Inflammatory macrophage (primary cell): ENCODE measurements at regions not wholly inside any gene's neighbourhood (a gene's known extent, or its start where the extent isn't known, plus 50 kb on each side); places are given as distances from the start of the nearest gene placed in this dataset.
A peak's percentile ranks its signal among the peaks of the same experiment; 100 is the strongest.
"Not testable (repeated sequence)": the region's sequence is repeated elsewhere in the genome, so short reads cannot be mapped to it uniquely, and the experiment has no call there.

Source experiments
- DNase-seq, 2 donors: peaks; one replicate each; pipeline ENCODE4 v3.0.0-alpha.2; 2020 to 2022

- no peak for DNase-seq
Measured at GRCh38 chr3:153753035-153753434, 368.2 kb upstream of the ARHGEF26 start.

DNA sequence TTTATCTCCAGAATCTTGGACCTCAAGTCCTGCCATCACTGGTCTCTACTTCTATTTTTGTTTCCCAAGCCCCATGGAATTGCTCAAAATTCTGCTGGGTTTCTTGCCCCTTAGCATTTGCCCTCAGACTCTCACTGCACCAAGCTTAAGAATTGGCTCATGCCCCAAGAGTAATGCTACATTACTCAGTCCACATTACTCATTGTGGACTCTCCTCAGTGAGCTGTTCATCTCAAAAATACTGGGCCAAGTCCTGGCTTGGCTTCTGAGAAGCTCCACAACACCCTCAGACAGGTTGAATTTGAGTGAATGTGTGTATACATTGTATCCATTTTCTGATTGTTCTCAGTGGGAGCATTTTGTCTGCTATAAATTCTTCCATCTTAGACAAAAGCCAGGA lies 364.4 kb upstream of the ARHGEF26 start:
- no peak for DNase-seq

DNA sequence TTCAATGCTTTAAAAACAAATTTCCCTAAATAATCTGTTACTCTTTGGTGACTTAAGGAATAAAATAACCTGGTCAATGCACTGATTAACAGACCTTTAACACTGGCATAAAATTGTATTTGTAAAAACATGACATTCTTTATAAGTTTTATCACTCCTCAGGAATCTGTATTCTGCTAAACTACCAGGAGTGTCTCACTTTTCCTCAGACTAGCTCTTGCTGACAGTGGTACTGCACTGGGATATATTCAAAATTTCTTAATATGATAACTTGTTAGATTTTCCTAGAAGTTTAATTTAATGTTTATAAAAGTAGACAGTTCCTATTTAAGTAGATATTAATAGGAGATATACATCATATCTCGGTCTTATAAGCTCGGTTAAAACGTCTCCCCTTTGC lies 363.4 kb upstream of the ARHGEF26 start:
- no peak for DNase-seq

GRCh38 chr3:153760948-153761347 lies 360.2 kb upstream of the ARHGEF26 start:
- peak in 1 of 2 donors; percentile 27 for DNase-seq

GRCh38 chr3:153762411-153763235 lies 358.6 kb upstream of the ARHGEF26 start:
- DNase-seq = no peak

GRCh38 chr3:153767601-153768560 lies 353.3 kb upstream of the ARHGEF26 start:
- no peak for DNase-seq

DNA sequence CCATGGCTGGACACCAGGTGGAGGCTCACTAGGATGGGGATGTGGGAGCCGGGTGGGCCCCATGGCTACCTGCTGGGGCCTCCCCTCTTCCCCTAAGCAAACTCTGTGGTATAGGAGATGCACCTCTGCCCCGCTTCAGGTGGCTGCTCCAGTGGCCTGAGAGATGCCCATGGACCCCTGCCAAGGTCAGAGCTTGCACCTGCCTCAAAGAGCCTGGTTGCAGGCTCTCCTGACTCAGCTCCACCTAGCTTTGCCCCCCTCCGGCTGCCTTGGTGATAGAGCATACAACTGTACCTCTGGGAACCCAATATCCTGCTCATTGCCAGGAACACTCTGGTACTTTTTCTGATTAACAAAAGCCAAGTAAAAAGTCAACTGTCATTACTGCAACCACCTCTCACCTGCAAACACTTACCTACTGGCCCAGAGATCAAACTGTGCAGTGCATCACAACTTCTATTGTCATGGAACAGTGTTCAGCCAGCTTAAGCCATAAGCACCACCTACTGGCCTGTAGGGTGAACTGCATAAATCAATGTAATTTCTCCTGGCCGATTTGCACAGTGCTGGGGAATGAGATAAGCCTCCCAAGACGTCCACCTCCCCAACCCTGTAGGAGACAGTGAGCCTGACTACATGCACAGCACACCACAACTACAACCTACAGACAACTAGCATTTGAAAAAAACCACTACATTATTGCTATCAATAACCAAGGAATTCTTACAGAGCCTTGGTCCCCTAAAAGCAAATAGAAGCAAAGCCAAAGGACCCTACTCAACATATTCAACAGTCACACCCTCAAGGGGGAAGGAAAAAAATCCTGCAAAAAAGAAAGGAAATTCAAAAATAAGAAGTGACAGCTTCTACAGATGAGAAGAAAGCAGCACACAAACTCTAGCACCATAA lies 352.4 kb upstream of the ARHGEF26 start:
- peak; percentile 66 to 70 for DNase-seq

GRCh38 chr3:153783106-153783505 lies 338.1 kb upstream of the ARHGEF26 start:
- no peak for DNase-seq

DNA sequence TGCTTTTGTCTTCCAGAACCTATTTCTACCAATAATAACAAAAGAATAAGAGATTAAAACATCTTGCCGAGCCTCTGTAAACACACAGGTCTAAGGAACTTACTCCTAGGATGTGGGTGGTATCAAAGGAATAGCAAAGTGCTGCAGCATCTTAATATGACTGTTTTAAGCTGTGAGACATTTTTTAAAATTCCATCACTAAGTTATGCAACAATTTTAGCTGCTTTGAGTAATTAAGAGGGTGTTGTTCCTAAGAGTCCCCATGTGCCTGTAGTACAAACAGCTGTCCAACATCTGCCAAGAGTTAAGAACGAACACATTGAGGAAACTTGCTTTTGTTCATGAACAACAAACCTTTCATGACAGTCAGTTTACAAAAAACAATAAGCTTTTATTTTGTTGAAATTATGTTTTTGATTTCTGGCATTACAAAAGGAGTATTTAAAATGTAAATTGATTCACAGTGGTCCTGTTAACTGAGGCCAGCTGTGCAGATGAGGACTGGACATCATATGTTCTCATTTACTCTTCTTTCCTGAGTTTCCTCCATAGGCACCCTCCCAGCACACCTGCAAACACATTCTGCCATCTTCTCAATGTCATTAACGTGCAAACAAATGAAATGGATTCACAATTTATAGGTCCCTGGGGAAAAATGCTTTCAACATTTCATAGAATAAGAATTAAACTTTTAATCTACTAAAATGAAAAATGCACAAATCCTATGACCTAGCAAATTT lies 337.3 kb upstream of the ARHGEF26 start:
- DNase-seq = no peak

DNA sequence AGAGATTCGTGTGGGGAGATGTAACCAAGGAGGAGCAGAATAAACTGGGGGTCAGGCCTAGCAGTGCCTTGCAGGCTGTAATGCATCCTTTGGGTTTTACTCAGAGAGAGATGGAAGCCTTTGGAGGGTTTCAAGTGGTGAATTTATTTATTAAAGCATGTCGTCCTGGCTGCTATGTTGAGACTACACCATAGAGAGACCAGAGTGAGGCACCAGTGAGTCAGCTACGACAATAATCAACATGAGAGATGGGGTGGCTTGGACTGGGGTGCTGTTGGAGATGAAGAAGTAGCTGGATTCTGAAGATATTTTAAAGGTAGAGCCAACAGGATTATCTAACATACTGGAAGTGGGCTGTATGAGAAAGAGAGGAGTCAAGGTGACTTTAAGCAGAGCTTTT lies 335.3 kb upstream of the ARHGEF26 start:
- no peak for DNase-seq

DNA sequence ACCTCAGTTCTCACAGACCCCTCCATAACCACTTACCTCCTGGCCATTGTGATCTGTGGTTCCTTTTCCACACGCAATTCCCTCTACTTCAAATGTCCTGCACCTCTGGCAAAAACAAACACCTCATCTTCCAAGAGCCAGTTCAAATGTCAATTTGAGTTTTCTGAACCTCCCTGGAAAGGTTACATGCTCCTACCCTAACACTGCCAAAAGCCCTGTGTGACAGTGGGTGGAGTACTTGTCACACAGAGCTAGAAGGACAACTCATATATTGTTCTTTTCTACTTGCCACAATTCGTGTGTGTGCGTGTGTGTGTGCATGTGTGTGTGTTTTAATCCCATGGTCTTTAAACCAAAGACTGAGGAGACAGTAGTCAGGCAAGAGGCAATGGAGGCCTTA lies 331.8 kb upstream of the ARHGEF26 start:
- no peak for DNase-seq

- not testable (repeated sequence) for DNase-seq
Measured at GRCh38 chr3:153797056-153797455, 324.1 kb upstream of the ARHGEF26 start.

DNA sequence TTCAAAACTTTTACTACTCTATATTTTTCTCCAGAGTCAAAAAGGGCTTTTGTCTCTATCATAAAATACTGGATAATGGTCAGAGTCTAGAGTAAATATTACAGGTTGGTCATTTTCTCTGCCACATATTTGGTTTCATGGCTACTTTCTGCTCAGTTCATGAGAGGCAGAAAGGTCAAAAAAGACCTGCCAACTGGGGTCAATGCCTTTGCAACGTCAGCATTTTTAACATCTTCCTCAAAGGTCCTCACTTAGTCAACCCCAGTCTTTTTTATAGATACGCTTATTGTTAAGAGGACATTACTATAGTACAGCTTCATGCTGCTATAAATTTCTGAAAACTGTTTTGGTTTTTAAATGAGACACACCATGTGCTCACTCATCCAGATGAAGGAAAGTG lies 312.1 kb upstream of the ARHGEF26 start:
- no peak for DNase-seq

DNA sequence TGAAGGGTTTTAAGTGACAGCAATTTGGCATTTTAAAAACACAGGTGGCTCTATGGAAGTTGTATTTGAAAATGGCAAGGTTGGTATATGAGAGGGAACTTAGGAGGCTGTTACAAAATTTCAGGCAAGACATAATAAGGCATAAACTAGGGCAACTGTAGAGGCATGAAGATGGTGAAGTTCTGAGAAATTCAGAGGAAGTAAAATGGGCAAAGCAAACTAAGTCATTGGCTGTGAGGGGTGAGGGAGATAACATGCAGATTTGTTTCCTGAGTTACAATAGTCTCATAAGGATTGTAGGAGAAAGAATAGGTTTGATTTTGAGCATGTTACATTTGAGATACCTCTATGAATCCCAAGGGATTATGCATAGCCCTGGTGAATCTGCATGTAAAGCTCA lies 302.9 kb upstream of the ARHGEF26 start:
- DNase-seq = peak; percentile 13 to 42

DNA sequence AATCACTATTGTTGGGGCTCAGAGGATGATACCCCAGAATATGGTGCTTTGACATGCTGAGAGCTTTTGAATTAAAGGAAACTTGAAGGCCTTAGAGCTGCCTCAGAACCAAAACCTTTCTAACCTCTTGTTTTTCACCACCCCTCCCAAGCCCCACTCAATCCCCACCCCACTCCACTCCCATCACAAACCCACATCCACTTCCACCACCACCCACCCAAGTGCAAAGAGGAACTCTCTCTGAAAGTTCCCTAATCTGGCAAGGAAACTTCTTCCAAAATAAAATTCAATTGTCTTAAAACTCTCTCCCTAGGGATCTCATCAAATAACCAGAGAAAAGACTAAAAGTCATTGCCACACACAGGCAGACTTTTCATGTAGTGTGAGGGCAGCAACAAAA lies 301.2 kb upstream of the ARHGEF26 start:
- peak; percentile 42 to 47 for DNase-seq

DNA sequence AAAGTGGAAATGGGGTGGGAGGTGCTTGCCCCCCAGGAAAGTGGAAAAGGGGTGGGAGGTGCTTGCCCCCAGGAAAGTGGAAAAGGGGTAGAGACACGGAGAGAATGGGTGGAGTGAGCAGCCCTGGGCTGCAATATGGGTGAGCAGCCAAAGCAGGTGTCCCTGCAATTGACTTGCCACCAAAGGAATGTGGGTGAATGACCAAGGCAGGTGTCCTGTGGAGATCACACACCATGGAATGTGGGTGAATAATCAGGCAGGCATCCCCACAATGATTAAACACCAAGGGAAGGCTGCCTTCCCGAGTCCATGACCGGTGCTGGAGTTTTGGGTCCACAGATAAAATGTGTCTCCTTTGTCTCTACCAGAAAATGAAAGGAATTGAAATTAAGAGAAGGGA lies 292.8 kb upstream of the ARHGEF26 start:
- not testable (repeated sequence) for DNase-seq

GRCh38 chr3:153829606-153830170 lies 291.5 kb upstream of the ARHGEF26 start:
- DNase-seq = peak in 1 of 2 donors; percentile 62

GRCh38 chr3:153830552-153830951 lies 290.6 kb upstream of the ARHGEF26 start:
- DNase-seq = no peak

DNA sequence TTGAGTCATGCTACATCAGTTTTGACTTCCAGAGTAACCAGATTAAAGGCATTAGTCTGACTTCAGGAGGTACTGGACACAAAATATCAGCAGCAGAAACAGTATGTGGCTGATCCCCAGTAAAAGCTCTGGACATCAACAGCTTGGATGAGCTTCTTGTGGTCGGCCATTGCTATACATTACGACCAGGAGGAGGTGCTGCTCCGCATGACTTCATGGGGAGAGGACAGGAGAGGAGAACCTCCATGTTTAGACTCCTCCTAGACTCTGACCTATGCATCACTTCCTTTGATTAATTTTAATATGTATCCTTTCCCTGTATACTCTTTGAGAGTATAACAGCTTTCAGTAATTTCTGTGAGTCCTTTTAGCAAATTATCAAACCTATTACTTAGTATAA lies 285.6 kb upstream of the ARHGEF26 start:
- DNase-seq = no peak

GRCh38 chr3:153840487-153840886 lies 280.7 kb upstream of the ARHGEF26 start:
- no peak for DNase-seq

GRCh38 chr3:153843994-153844393 lies 277.2 kb upstream of the ARHGEF26 start:
- no peak for DNase-seq
